NB4 (cell line): ENCODE measurements at regions not wholly inside any gene's neighbourhood (a gene's known extent, or its start where the extent isn't known, plus 50 kb on each side); places are given as distances from the start of the nearest gene placed in this dataset.

Experiments used
- MAX ChIP-seq: IDR thresholded peaks from 2 replicates; pipeline ENCODE4 v1.6.1; 2011; ENCODE audit warnings: low read depth, low read length
- POLR2A ChIP-seq: IDR thresholded peaks from 2 replicates; pipeline ENCODE4 v1.6.1; 2011; ENCODE audit warnings: mild to moderate bottlenecking; ENCODE audit not compliant: insufficient read length; ENCODE audit errors: extremely low read depth
- TF ChIP-seq, protein P1 (sequence below): IDR thresholded peaks from one replicate; pipeline ENCODE4 v1.5.1; 2012; ENCODE audit warnings: low read depth, low read length

DNA sequence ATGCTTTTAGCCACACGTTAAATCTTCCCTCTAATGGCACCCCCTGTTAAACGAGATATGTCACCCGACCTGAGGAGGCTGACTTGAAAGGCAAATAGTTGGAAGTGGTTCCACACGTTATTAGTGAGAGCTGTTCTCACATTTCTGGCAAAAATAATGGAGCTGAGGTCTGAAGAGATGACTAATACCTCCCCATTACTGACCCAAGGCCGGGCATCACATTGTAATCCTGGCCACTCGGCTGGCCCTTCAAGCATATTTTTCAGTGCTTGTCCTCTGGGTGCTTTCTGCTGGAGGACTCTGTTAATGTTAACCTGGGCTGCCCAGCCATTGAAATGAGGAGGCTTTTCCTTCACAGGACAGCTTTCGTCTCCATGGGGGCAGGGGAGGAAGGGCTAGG is 260.0 kb upstream of the CADM1 start:
- TF ChIP-seq, protein P1, sequence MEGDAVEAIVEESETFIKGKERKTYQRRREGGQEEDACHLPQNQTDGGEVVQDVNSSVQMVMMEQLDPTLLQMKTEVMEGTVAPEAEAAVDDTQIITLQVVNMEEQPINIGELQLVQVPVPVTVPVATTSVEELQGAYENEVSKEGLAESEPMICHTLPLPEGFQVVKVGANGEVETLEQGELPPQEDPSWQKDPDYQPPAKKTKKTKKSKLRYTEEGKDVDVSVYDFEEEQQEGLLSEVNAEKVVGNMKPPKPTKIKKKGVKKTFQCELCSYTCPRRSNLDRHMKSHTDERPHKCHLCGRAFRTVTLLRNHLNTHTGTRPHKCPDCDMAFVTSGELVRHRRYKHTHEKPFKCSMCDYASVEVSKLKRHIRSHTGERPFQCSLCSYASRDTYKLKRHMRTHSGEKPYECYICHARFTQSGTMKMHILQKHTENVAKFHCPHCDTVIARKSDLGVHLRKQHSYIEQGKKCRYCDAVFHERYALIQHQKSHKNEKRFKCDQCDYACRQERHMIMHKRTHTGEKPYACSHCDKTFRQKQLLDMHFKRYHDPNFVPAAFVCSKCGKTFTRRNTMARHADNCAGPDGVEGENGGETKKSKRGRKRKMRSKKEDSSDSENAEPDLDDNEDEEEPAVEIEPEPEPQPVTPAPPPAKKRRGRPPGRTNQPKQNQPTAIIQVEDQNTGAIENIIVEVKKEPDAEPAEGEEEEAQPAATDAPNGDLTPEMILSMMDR = no peak
- TF ChIP-seq MAX = no peak
- TF ChIP-seq POLR2A = no peak
